ENCODE measurements at regions not wholly inside any gene's neighbourhood (a gene's known extent, or its start where the extent isn't known, plus 50 kb on each side); places are given as distances from the start of the nearest gene placed in this dataset.

DNA sequence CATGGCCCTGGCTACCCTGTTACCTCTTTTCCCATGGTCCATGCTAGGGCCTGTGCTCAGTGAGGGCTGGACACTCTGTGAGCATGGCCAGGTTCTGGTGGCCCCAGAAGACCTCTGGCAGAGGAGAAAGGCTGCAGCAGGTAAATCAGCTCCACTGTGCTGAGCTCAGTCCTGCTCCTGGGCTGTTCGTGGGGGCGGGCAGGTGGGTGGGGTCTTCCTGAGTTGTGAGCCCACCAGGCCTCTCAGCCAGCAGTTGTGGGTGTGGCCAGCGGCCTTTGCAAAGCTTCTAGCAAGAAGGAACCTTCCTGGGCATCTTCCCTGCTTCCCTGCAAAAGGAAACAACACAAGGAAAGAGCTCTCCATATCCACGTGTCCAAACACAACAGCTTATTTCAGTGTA, 85.3 kb upstream of the STX18 start (continued):
- TF ChIP-seq BACH1 (IDR thresholded peaks at IDR 0.05; ENCODE audit: borderline replicate concordance): no peak
- no peak for TF ChIP-seq HCFC1 (IDR thresholded peaks at IDR 0.05; ENCODE audit: low read length)
- no peak for TF ChIP-seq RBBP5 (conservative IDR thresholded peaks at IDR 0.05)
- no peak for TF ChIP-seq MEF2B (IDR thresholded peaks at IDR 0.05; ENCODE audit: partially characterized antibody, poor library complexity, severe bottlenecking)
- TF ChIP-seq FOS (IDR thresholded peaks at IDR 0.05; ENCODE audit: borderline replicate concordance, extremely low read depth, insufficient read length): no peak
- no peak for TF ChIP-seq CHD2 (IDR thresholded peaks at IDR 0.05; ENCODE audit: borderline replicate concordance, low read depth, low read length)
- no peak for TF ChIP-seq PAX8 (IDR thresholded peaks at IDR 0.05)
- TF ChIP-seq, protein P1, sequence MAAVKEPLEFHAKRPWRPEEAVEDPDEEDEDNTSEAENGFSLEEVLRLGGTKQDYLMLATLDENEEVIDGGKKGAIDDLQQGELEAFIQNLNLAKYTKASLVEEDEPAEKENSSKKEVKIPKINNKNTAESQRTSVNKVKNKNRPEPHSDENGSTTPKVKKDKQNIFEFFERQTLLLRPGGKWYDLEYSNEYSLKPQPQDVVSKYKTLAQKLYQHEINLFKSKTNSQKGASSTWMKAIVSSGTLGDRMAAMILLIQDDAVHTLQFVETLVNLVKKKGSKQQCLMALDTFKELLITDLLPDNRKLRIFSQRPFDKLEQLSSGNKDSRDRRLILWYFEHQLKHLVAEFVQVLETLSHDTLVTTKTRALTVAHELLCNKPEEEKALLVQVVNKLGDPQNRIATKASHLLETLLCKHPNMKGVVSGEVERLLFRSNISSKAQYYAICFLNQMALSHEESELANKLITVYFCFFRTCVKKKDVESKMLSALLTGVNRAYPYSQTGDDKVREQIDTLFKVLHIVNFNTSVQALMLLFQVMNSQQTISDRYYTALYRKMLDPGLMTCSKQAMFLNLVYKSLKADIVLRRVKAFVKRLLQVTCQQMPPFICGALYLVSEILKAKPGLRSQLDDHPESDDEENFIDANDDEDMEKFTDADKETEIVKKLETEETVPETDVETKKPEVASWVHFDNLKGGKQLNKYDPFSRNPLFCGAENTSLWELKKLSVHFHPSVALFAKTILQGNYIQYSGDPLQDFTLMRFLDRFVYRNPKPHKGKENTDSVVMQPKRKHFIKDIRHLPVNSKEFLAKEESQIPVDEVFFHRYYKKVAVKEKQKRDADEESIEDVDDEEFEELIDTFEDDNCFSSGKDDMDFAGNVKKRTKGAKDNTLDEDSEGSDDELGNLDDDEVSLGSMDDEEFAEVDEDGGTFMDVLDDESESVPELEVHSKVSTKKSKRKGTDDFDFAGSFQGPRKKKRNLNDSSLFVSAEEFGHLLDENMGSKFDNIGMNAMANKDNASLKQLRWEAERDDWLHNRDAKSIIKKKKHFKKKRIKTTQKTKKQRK (IDR thresholded peaks at IDR 0.05; ENCODE audit: low read depth, low read length): no peak

DNA sequence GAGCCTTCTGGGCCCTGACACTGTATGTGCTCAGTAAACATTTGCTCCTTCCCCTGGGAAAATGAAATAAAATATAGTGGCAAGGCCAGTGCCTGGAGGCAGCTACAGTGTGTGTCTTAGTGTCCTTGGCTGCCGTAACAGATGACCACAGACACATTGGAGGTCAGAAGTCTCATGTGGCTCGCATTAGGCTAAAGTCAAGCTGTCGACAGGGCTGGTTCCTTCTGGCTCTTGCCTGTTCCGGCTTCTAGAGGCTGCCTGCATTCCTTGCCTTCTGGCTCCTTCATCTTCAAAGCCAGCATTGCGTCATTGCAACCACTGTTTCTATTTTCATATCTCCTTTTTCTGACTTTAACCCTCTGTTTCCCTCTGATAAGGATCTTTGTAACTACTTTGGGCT, 83.6 kb upstream of the STX18 start:
- no peak overlapping the region for H3K4me3 ChIP-seq
- H2AFZ ChIP-seq (ENCODE audit: control insufficient read depth, low read depth, low read length): no peak overlapping the region
- no peaks in the 10 kb centered on the region for H3K79me2 ChIP-seq (ENCODE audit: control insufficient read depth, insufficient read depth, low read length)
- FAIRE-seq (no peak), ATAC-seq (no peak), DNase-seq (ENCODE audit: low read depth, low spot score) (no peak)
- ChIA-PET RAD21 (ENCODE audit: unreplicated experiment) (no interaction called here), SMC1A (ENCODE audit: uncharacterized antibody, unreplicated experiment) (interaction anchor here (0.5 to 1.3 kb wide), 2 partner anchors 18 to 28 kb away, joined by 3 to 4 read pairs; no protein-coding TSS in a partner anchor), CTCF (no interaction called here), POLR2A (no interaction called here)
- H3K27me3 ChIP-seq (replicated peaks in 1 of 2; ENCODE audit: control insufficient read depth in 2 of 2, insufficient read depth in 2 of 2, low read length in 1 of 2): no peaks in the 10 kb centered on the region
- no peak overlapping the region for H3K4me2 ChIP-seq (ENCODE audit: control insufficient read depth, insufficient read depth)
- in situ Hi-C loops (cut with MboI) (no loop called here), intact Hi-C loops (cut with micrococcal nuclease; ENCODE audit: unreplicated experiment) (no loop called here)
- no peaks in the 10 kb centered on the region for H3K4me1 ChIP-seq (ENCODE audit: control insufficient read depth, insufficient read depth, low read length)
- no peaks in the 10 kb centered on the region for H3K36me3 ChIP-seq (ENCODE audit: control insufficient read depth in 2 of 2, insufficient read depth in 2 of 2, low read length in 1 of 2)
- H4K20me1 ChIP-seq (ENCODE audit: control insufficient read depth, insufficient read depth): no peaks in the 10 kb centered on the region
- H3K9ac ChIP-seq (ENCODE audit: control insufficient read depth, insufficient read depth, low read length): no peak overlapping the region
- no TSS peak for BruUV-seq (replicated peaks)
- H3K27ac ChIP-seq (ENCODE audit: control insufficient read depth, insufficient read depth): no peak overlapping the region
- no peaks in the 10 kb centered on the region; the same call in 2 of the 3 replicates for H3K9me3 ChIP-seq (replicated peaks; ENCODE audit: control insufficient read depth, insufficient read depth, low read length)
- WGBS (ENCODE audit: insufficient coverage, insufficient replicate concordance, low lambda C conversion rate, missing lambda C conversion rate): 98% methylated on average over 5 of the region's 5 CpGs
- TF ChIP-seq, protein P2, sequence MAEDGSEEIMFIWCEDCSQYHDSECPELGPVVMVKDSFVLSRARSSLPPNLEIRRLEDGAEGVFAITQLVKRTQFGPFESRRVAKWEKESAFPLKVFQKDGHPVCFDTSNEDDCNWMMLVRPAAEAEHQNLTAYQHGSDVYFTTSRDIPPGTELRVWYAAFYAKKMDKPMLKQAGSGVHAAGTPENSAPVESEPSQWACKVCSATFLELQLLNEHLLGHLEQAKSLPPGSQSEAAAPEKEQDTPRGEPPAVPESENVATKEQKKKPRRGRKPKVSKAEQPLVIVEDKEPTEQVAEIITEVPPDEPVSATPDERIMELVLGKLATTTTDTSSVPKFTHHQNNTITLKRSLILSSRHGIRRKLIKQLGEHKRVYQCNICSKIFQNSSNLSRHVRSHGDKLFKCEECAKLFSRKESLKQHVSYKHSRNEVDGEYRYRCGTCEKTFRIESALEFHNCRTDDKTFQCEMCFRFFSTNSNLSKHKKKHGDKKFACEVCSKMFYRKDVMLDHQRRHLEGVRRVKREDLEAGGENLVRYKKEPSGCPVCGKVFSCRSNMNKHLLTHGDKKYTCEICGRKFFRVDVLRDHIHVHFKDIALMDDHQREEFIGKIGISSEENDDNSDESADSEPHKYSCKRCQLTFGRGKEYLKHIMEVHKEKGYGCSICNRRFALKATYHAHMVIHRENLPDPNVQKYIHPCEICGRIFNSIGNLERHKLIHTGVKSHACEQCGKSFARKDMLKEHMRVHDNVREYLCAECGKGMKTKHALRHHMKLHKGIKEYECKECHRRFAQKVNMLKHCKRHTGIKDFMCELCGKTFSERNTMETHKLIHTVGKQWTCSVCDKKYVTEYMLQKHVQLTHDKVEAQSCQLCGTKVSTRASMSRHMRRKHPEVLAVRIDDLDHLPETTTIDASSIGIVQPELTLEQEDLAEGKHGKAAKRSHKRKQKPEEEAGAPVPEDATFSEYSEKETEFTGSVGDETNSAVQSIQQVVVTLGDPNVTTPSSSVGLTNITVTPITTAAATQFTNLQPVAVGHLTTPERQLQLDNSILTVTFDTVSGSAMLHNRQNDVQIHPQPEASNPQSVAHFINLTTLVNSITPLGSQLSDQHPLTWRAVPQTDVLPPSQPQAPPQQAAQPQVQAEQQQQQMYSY (CRISPR knock-in tag; IDR thresholded peaks at IDR 0.05): no peak
- TF ChIP-seq, protein P3, sequence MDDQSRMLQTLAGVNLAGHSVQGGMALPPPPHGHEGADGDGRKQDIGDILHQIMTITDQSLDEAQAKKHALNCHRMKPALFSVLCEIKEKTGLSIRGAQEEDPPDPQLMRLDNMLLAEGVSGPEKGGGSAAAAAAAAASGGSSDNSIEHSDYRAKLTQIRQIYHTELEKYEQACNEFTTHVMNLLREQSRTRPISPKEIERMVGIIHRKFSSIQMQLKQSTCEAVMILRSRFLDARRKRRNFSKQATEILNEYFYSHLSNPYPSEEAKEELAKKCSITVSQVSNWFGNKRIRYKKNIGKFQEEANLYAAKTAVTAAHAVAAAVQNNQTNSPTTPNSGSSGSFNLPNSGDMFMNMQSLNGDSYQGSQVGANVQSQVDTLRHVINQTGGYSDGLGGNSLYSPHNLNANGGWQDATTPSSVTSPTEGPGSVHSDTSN (IDR thresholded peaks at IDR 0.05; ENCODE audit: insufficient replicate concordance, low read depth, low read length): no peak
- TF ChIP-seq HCFC1 (IDR thresholded peaks at IDR 0.05; ENCODE audit: low read length): no peak
- TF ChIP-seq SIX5 (IDR thresholded peaks at IDR 0.05; ENCODE audit: low read depth, low read length, severe bottlenecking): no peak
- TF ChIP-seq, protein P4, sequence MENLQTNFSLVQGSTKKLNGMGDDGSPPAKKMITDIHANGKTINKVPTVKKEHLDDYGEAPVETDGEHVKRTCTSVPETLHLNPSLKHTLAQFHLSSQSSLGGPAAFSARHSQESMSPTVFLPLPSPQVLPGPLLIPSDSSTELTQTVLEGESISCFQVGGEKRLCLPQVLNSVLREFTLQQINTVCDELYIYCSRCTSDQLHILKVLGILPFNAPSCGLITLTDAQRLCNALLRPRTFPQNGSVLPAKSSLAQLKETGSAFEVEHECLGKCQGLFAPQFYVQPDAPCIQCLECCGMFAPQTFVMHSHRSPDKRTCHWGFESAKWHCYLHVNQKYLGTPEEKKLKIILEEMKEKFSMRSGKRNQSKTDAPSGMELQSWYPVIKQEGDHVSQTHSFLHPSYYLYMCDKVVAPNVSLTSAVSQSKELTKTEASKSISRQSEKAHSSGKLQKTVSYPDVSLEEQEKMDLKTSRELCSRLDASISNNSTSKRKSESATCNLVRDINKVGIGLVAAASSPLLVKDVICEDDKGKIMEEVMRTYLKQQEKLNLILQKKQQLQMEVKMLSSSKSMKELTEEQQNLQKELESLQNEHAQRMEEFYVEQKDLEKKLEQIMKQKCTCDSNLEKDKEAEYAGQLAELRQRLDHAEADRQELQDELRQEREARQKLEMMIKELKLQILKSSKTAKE (IDR thresholded peaks at IDR 0.05; ENCODE audit: low read depth, poor library complexity, severe bottlenecking): no peak
- TF ChIP-seq HDAC2 (IDR thresholded peaks at IDR 0.05): no peak
- no peak for TF ChIP-seq PAX5 (IDR thresholded peaks at IDR 0.05; ENCODE audit: borderline replicate concordance, low read depth, low read length)

Measured in GM12878 (cell line).